BLaER1 treated with 17β-estradiol and CSF1 and Interleukin-3, amounts not matched to agents 10 nM and 100 nM (cell line): ENCODE measurements at regions not wholly inside any gene's neighbourhood (a gene's known extent, or its start where the extent isn't known, plus 50 kb on each side); places are given as distances from the start of the nearest gene placed in this dataset.
A peak's percentile ranks its signal among the peaks of the same experiment; 100 is the strongest.

ENCODE experiments used
- H3K27ac ChIP-seq, 11 experiments: shearing (Covaris generic); formaldehyde crosslinking; 2 replicates each; pipeline ENCODE4 v1.8.1; 2022
- H3K27me3 ChIP-seq, 11 experiments: shearing (Covaris generic); formaldehyde crosslinking; 2 replicates each; pipeline ENCODE4 v1.8.1; 2022
- H3K36me3 ChIP-seq, 11 experiments: shearing (Covaris generic); formaldehyde crosslinking; 2 replicates each; pipeline ENCODE4 v1.8.1; 2022
- H3K4me1 ChIP-seq, 10 experiments: shearing (Covaris generic); formaldehyde crosslinking; 2 replicates each; pipeline ENCODE4 v1.8.1; 2022
- H3K4me2 ChIP-seq, 11 experiments: shearing (Covaris generic); formaldehyde crosslinking; 2 replicates each; pipeline ENCODE4 v1.8.1; 2022
- H3K4me3 ChIP-seq, 10 experiments: shearing (Covaris generic); formaldehyde crosslinking; 2 replicates each; pipeline ENCODE4 v1.8.1; 2022
- H3K9ac ChIP-seq, 11 experiments: shearing (Covaris generic); formaldehyde crosslinking; 2 replicates each; pipeline ENCODE4 v1.8.1; 2022
- H3K9me3 ChIP-seq, 11 experiments: shearing (Covaris generic); formaldehyde crosslinking; replicated peaks in 1 of 11; 2 replicates each; pipeline ENCODE4 v1.8.1; 2022
- H4K20me1 ChIP-seq, 11 experiments: shearing (Covaris generic); formaldehyde crosslinking; 2 replicates each; pipeline ENCODE4 v1.8.1; 2022
- Cebpa-rat ChIP-seq, 11 experiments: shearing (Covaris generic); IDR thresholded peaks; 2 replicates each; pipeline ENCODE4 v1.8.1; 2022

GRCh38 chr10:128474571-128474970 is 348.3 kb upstream of the MKI67 start:
- no peak overlapping the region for H3K4me3 ChIP-seq
- H3K27ac ChIP-seq: no peak overlapping the region
- no peak overlapping the region for H3K9ac ChIP-seq
- no peaks in the 10 kb centered on the region for H3K36me3 ChIP-seq
- TF ChIP-seq Cebpa-rat (IDR thresholded peaks at IDR 0.05): no peak
- H3K4me1 ChIP-seq: no peaks in the 10 kb centered on the region
- H3K27me3 ChIP-seq: no peaks in the 10 kb centered on the region
- peaks cover 0 to 12% (median 7%) of the 10 kb centered on the region in 11 experiments; a peak in 12 of 22 replicates for H3K9me3 ChIP-seq
- no peaks in the 10 kb centered on the region; a peak in 1 of 22 replicates for H4K20me1 ChIP-seq
- H3K4me2 ChIP-seq: no peak overlapping the region

- H3K27me3 ChIP-seq: no peaks in the 10 kb centered on the region
- H3K4me1 ChIP-seq: no peaks in the 10 kb centered on the region
- no peaks in the 10 kb centered on the region for H4K20me1 ChIP-seq
- no peak overlapping the region for H3K4me2 ChIP-seq
- TF ChIP-seq Cebpa-rat (IDR thresholded peaks at IDR 0.05): no peak
- no peaks in the 10 kb centered on the region for H3K36me3 ChIP-seq
- H3K27ac ChIP-seq: no peak overlapping the region
- H3K9me3 ChIP-seq: no peaks in the 10 kb centered on the region; a peak in 2 of 22 replicates
- no peak overlapping the region for H3K4me3 ChIP-seq
- H3K9ac ChIP-seq: no peak overlapping the region
These were observed 349.6 kb upstream of the MKI67 start for GRCh38 chr10:128475686-128476367.

- no peaks in the 10 kb centered on the region for H3K36me3 ChIP-seq
- no peak overlapping the region for H3K4me2 ChIP-seq
- H3K4me1 ChIP-seq: no peaks in the 10 kb centered on the region
- no peaks in the 10 kb centered on the region for H3K9me3 ChIP-seq
- no peak for TF ChIP-seq Cebpa-rat (IDR thresholded peaks at IDR 0.05)
- H3K9ac ChIP-seq: no peak overlapping the region
- H3K27ac ChIP-seq: no peak overlapping the region
- no peaks in the 10 kb centered on the region for H4K20me1 ChIP-seq
- no peak overlapping the region for H3K4me3 ChIP-seq
- no peaks in the 10 kb centered on the region for H3K27me3 ChIP-seq
These were observed 350.1 kb upstream of the MKI67 start for GRCh38 chr10:128476368-128476725.

- H3K9ac ChIP-seq: no peak overlapping the region
- H3K4me3 ChIP-seq: no peak overlapping the region
- H3K27ac ChIP-seq: no peak overlapping the region
- H4K20me1 ChIP-seq: no peaks in the 10 kb centered on the region
- no peaks in the 10 kb centered on the region for H3K27me3 ChIP-seq
- TF ChIP-seq Cebpa-rat (IDR thresholded peaks at IDR 0.05): no peak
- peaks cover 0 to 4% (median 0%) of the 10 kb centered on the region in 10 experiments; a peak in 3 of 20 replicates for H3K4me1 ChIP-seq
- no peak overlapping the region for H3K4me2 ChIP-seq
- no peaks in the 10 kb centered on the region for H3K9me3 ChIP-seq
- no peaks in the 10 kb centered on the region for H3K36me3 ChIP-seq
These were observed 350.6 kb upstream of the MKI67 start for GRCh38 chr10:128476845-128477244.

DNA sequence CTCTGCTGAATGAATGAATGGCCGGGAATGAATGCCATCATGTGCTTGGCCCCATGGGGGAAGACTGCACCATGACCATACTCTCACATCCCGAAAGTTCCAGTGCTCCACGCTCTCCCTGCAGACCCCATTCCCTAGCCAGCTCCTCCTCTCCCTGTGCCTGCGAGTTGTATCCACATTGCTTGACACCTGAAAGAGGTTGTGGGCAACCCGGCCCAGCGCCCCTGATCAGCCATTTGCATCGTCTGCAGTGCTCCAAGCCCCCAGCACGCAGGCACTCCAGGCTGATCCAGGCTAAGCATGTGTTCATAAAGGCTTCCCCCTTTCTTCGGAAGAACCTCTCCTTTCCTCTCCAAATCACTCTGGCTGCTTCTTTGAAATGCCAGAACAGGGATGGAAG is 354.4 kb upstream of the MKI67 start:
- Histone ChIP-seq H3K9me3 (no peaks in the 10 kb centered on the region), H3K4me3 (no peak overlapping the region), H3K9ac (no peak overlapping the region), H3K4me2 (no peak overlapping the region), H3K27ac (no peak overlapping the region), H3K36me3 (no peaks in the 10 kb centered on the region), H4K20me1 (no peaks in the 10 kb centered on the region), H3K27me3 (no peaks in the 10 kb centered on the region), H3K4me1 (peaks cover 0 to 8% (median 0%) of the 10 kb centered on the region in 10 experiments; a peak in 3 of 20 replicates)
- no peak for TF ChIP-seq Cebpa-rat (IDR thresholded peaks at IDR 0.05)

DNA sequence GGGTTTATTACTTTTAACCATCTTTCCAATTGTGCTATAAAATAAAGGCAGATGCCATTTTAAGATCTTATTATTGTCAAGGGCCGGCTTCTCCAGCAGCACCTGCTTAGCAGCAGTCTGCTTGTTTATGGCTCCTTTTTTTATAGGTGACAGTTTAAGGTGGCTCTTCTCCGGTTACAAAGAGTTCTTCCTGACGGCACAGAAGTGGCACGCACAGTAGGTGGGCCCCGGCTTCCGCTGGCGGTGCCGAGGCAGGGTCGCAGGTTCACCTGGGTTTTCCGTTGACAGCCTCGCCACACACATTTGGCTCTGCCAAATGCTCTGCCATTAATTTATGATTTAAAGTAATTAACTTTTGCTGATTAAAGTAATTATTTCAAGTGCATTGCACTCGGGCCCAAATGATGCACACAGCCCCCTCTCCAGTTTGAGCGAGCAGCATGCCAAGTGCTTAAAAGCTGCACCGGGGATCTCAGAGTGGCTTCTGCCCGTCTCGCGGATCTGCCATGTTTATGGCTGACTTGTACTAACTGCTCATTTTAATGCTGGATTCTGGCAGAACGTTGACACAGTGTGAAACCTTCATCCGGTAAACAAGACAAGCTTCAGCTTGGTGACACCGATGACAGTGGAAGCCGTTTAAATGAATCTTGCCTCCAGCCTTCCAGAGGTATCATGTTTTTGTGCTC is 355.1 kb upstream of the MKI67 start:
- H3K4me3 ChIP-seq: no peak overlapping the region

GRCh38 chr10:128482052-128482451 is 355.8 kb upstream of the MKI67 start:
- Histone ChIP-seq H3K27ac (no peak overlapping the region), H3K27me3 (no peaks in the 10 kb centered on the region), H3K4me2 (peak overlapping the region in 5 of 11 experiments; percentile 3 to 31 (median 28); a peak in 5 of 22 replicates), H3K4me3 (no peak overlapping the region), H3K9me3 (no peaks in the 10 kb centered on the region), H3K36me3 (no peaks in the 10 kb centered on the region), H3K4me1 (peaks cover 0 to 8% (median 0%) of the 10 kb centered on the region in 10 experiments; a peak in 3 of 20 replicates), H4K20me1 (no peaks in the 10 kb centered on the region), H3K9ac (no peak overlapping the region)
- no peak for TF ChIP-seq Cebpa-rat (IDR thresholded peaks at IDR 0.05)

More for the DNA sequence above, 355.1 kb upstream of the MKI67 start:
- no peak overlapping the region for H3K27ac ChIP-seq
- no peaks in the 10 kb centered on the region for H4K20me1 ChIP-seq
- peak overlapping the region in 3 of 11 experiments; percentile 24 to 31 (median 28); a peak in 1 of 22 replicates for H3K4me2 ChIP-seq
- TF ChIP-seq Cebpa-rat (IDR thresholded peaks at IDR 0.05): no peak
- H3K9me3 ChIP-seq: no peaks in the 10 kb centered on the region
- no peaks in the 10 kb centered on the region for H3K27me3 ChIP-seq
- H3K36me3 ChIP-seq: no peaks in the 10 kb centered on the region
- H3K4me1 ChIP-seq: peaks cover 0 to 8% (median 0%) of the 10 kb centered on the region in 10 experiments; a peak in 3 of 20 replicates
- no peak overlapping the region for H3K9ac ChIP-seq

DNA sequence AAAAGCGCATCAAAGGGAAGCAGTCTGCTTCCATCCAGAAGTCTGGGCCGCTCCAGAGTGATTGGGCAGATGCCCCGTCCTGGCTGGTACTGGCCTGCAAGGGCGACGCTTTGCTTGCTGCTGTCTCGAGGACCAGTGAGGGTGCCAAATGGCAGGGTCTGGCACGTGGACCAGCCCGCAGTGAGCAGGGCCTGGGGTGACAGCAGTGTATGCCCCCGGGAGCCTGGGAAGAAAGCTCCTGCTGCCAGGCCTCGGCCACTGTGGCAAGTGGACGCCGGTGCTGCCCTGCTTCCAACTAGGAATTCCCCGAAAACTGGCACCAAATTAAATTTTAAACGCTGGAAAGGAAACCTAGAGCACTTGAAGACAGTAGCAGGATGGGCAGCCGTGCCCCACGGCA is 357.0 kb upstream of the MKI67 start:
- no peak for TF ChIP-seq Cebpa-rat (IDR thresholded peaks at IDR 0.05)
- Histone ChIP-seq H3K4me3 (no peak overlapping the region), H3K9me3 (peaks cover 0 to 6% (median 0%) of the 10 kb centered on the region in 11 experiments; a peak in 3 of 22 replicates), H3K27ac (no peak overlapping the region), H3K4me1 (peaks cover 0 to 17% (median 3%) of the 10 kb centered on the region in 10 experiments; a peak in 14 of 20 replicates), H3K4me2 (no peak overlapping the region), H4K20me1 (no peaks in the 10 kb centered on the region), H3K36me3 (no peaks in the 10 kb centered on the region), H3K27me3 (no peaks in the 10 kb centered on the region), H3K9ac (no peak overlapping the region)

GRCh38 chr10:128484041-128484440 is 357.8 kb upstream of the MKI67 start:
- Histone ChIP-seq H3K9ac (no peak overlapping the region), H3K36me3 (no peaks in the 10 kb centered on the region), H4K20me1 (peaks cover 0 to under 1% (median 0%) of the 10 kb centered on the region in 11 experiments; a peak in 1 of 22 replicates), H3K4me2 (no peak overlapping the region), H3K4me3 (no peak overlapping the region), H3K27me3 (no peaks in the 10 kb centered on the region), H3K9me3 (peaks cover 0 to 6% (median 0%) of the 10 kb centered on the region in 11 experiments; a peak in 3 of 22 replicates), H3K27ac (no peak overlapping the region), H3K4me1 (peaks cover 0 to 25% (median 11%) of the 10 kb centered on the region in 10 experiments; a peak in 16 of 20 replicates)
- no peak for TF ChIP-seq Cebpa-rat (IDR thresholded peaks at IDR 0.05)
